H1 (cell line): ENCODE measurements at regions not wholly inside any gene's neighbourhood (a gene's known extent, or its start where the extent isn't known, plus 50 kb on each side); places are given as distances from the start of the nearest gene placed in this dataset.
A peak's percentile ranks its signal among the peaks of the same experiment; 100 is the strongest.

ENCODE experiments used
- CTCF ChIA-PET: fragments of 300-600 bp; sonication (Branson Sonifier 250); formaldehyde crosslinking; loops from one replicate; lab custom pipeline; 2021; ENCODE audit not compliant: partially characterized antibody; lab: Charles Lee
- POLR2A ChIA-PET: fragments of 300-600 bp; sonication (Branson Sonifier 250); formaldehyde crosslinking; loops from one replicate; lab custom pipeline; 2021; ENCODE audit warnings: inconsistent platforms; ENCODE audit not compliant: partially characterized antibody; lab: Charles Lee
- DNase-seq, 2 experiments: peaks; one replicate each; pipeline versions ENCODE4 v3.0.0 to v3.0.0-alpha.2; 2010 to 2022; ENCODE audit warnings: low spot score in 2 of 2, low read depth in 1 of 2, mixed read lengths in 1 of 2
- FAIRE-seq: peaks from 2 replicates; lab custom pipeline; 2011; peaks lifted over from hg19 to GRCh38; lab: Jason Lieb, UNC
- H2AFZ ChIP-seq: 2 replicates; pipeline ENCODE4 v1.8.1; 2012; ENCODE audit warnings: low read length, inconsistent platforms
- H2AK5ac ChIP-seq: 2 replicates; pipeline ENCODE4 v1.6.1; 2013; ENCODE audit warnings: low read depth, low read length
- H2BK120ac ChIP-seq: replicated peaks from 2 replicates; pipeline ENCODE3; 2013; ENCODE audit warnings: low read depth, low read length, inconsistent platforms
- H2BK12ac ChIP-seq: 2 replicates; pipeline ENCODE4 v1.6.1; 2013; ENCODE audit warnings: low read depth, low read length
- H2BK15ac ChIP-seq: 2 replicates; pipeline ENCODE4 v1.6.1; 2013; ENCODE audit warnings: low read length
- H2BK20ac ChIP-seq: 2 replicates; pipeline ENCODE4 v1.6.1; 2013; ENCODE audit warnings: low read length
- H2BK5ac ChIP-seq: 2 replicates; pipeline ENCODE4 v1.6.1; 2013; ENCODE audit warnings: low read depth, low read length
- H3K14ac ChIP-seq: 2 replicates; pipeline ENCODE4 v1.6.1; 2013; ENCODE audit warnings: inconsistent platforms; ENCODE audit not compliant: insufficient read length
- H3K18ac ChIP-seq: 2 replicates; pipeline ENCODE4 v1.6.1; 2013; ENCODE audit warnings: low read length; ENCODE audit errors: extremely low read depth
- H3K23ac ChIP-seq: 2 replicates; pipeline ENCODE4 v1.6.1; 2013; ENCODE audit warnings: inconsistent platforms; ENCODE audit not compliant: insufficient read length
- H3K23me2 ChIP-seq: 2 replicates; pipeline ENCODE4 v1.6.1; 2013; ENCODE audit warnings: low read depth, low read length
- H3K27ac ChIP-seq: 2 replicates; pipeline ENCODE4 v1.6.1; 2011; ENCODE audit warnings: low read depth, low read length, inconsistent platforms
- H3K27me3 ChIP-seq, 4 experiments: replicated peaks in 1 of 4; 1 replicate in 1 of 4; 2 replicates in 3 of 4; pipeline versions ENCODE4 v1.6.1 to v1.8.1; 2011 to 2013; ENCODE audit warnings: low read length in 3 of 4, mild to moderate bottlenecking in 3 of 4, inconsistent platforms in 2 of 4, mixed read lengths in 2 of 4, moderate library complexity in 1 of 4; ENCODE audit not compliant: control insufficient read depth in 3 of 4, insufficient read depth in 3 of 4; ENCODE audit errors: extremely low read depth in 1 of 4
- H3K36me3 ChIP-seq, 4 experiments: 2 replicates each; pipeline versions ENCODE4 v1.6.1 to v1.8.1; 2011 to 2013; ENCODE audit warnings: mild to moderate bottlenecking in 4 of 4, low read length in 3 of 4, moderate library complexity in 2 of 4, control low read depth in 1 of 4, inconsistent platforms in 1 of 4; ENCODE audit not compliant: insufficient read depth in 4 of 4, control insufficient read depth in 2 of 4
- H3K4ac ChIP-seq: replicated peaks from 2 replicates; pipeline ENCODE3; 2013; ENCODE audit warnings: low read length, low read depth, mixed read lengths, inconsistent platforms; ENCODE audit not compliant: insufficient read length
- H3K4me1 ChIP-seq, 4 experiments: replicated peaks in 1 of 4; 1 replicate in 1 of 4; 2 replicates in 3 of 4; pipeline versions ENCODE4 v1.6.1 to v1.8.1; 2011 to 2013; ENCODE audit warnings: low read length in 3 of 4, inconsistent platforms in 2 of 4, mixed read lengths in 1 of 4; ENCODE audit not compliant: insufficient read depth in 4 of 4, control insufficient read depth in 3 of 4
- H3K4me2 ChIP-seq, 2 experiments: 2 replicates each; pipeline versions ENCODE4 v1.6.1 to v1.8.1; 2011 to 2013; ENCODE audit warnings: low read depth in 2 of 2, low read length in 2 of 2, control low read depth in 1 of 2, inconsistent platforms in 1 of 2, mild to moderate bottlenecking in 1 of 2; ENCODE audit not compliant: insufficient read depth in 1 of 2
- H3K4me3 ChIP-seq, 4 experiments: fragments of 200-600, 300-600 bp in 1 of 4; sonication (generic), shearing (Covaris generic), sonication (Bioruptor Twin) in 1 of 4; 2 replicates each; pipeline versions ENCODE4 v1.5.1 to v1.8.1; 2011 to 2016; ENCODE audit warnings: low read length in 4 of 4, low read depth in 3 of 4, control low read depth in 2 of 4, inconsistent platforms in 2 of 4, mild to moderate bottlenecking in 2 of 4, mixed read lengths in 1 of 4, moderate library complexity in 1 of 4; ENCODE audit not compliant: insufficient read depth in 2 of 4; ENCODE audit errors: extremely low read depth in 1 of 4
- H3K56ac ChIP-seq: replicated peaks from 2 replicates; pipeline ENCODE3; 2013; ENCODE audit warnings: low read depth, mild to moderate bottlenecking, mixed read lengths, low read length, inconsistent platforms; ENCODE audit not compliant: insufficient read length
- H3K79me1 ChIP-seq: 2 replicates; pipeline ENCODE4 v1.6.1; 2013; ENCODE audit warnings: low read depth, low read length, control low read depth
- H3K79me2 ChIP-seq, 2 experiments: 2 replicates each; pipeline versions ENCODE4 v1.6.1 to v1.8.1; 2012 to 2013; ENCODE audit warnings: low read length in 2 of 2, mild to moderate bottlenecking in 2 of 2, inconsistent platforms in 1 of 2; ENCODE audit not compliant: insufficient read depth in 2 of 2, control insufficient read depth in 1 of 2
- H3K9ac ChIP-seq, 4 experiments: replicated peaks in 1 of 4; 1 replicate in 1 of 4; 2 replicates in 3 of 4; pipeline versions ENCODE4 v1.6.1 to v1.8.1; 2011 to 2013; ENCODE audit warnings: low read depth in 3 of 4, low read length in 3 of 4, control low read depth in 2 of 4, mild to moderate bottlenecking in 2 of 4, moderate library complexity in 2 of 4, inconsistent platforms in 1 of 4; ENCODE audit errors: extremely low read depth in 1 of 4
- H3K9me3 ChIP-seq, 2 experiments: 2 replicates each; pipeline versions ENCODE4 v1.6.1 to v1.8.1; 2012 to 2013; ENCODE audit warnings: mild to moderate bottlenecking in 2 of 2, moderate library complexity in 2 of 2, control low read depth in 1 of 2, inconsistent platforms in 1 of 2, low read depth in 1 of 2, low read length in 1 of 2, mixed read lengths in 1 of 2; ENCODE audit not compliant: insufficient read depth in 2 of 2
- H4K20me1 ChIP-seq, 2 experiments: replicated peaks in 1 of 2; 2 replicates each; pipeline versions ENCODE3 to v1.8.1; 2011 to 2013; ENCODE audit warnings: inconsistent platforms in 2 of 2, low read length in 2 of 2, mild to moderate bottlenecking in 1 of 2; ENCODE audit not compliant: insufficient read depth in 2 of 2, control insufficient read depth in 1 of 2
- H4K5ac ChIP-seq: 2 replicates; pipeline ENCODE4 v1.6.1; 2013; ENCODE audit warnings: low read length, low read depth, mixed read lengths, inconsistent platforms; ENCODE audit not compliant: insufficient read length
- H4K8ac ChIP-seq: 2 replicates; pipeline ENCODE4 v1.8.0; 2013; ENCODE audit warnings: mild to moderate bottlenecking, moderate library complexity, low read length, inconsistent platforms; ENCODE audit not compliant: insufficient read depth; ENCODE audit errors: extremely low read depth
- H4K91ac ChIP-seq: replicated peaks from 2 replicates; pipeline ENCODE3; 2013; ENCODE audit warnings: low read length, mixed read lengths, inconsistent platforms; ENCODE audit not compliant: insufficient read length
- GABPA ChIP-seq: IDR thresholded peaks from 2 replicates; pipeline ENCODE4 v1.6.1; 2011; ENCODE audit warnings: mild to moderate bottlenecking, low read length, moderate library complexity, borderline replicate concordance; ENCODE audit not compliant: insufficient read depth
- NANOG ChIP-seq: IDR thresholded peaks from 2 replicates; pipeline ENCODE4 v1.6.1; 2011; ENCODE audit warnings: low read length, low read depth, mild to moderate bottlenecking, inconsistent platforms; ENCODE audit not compliant: insufficient read depth, poor library complexity, severe bottlenecking
- POLR2AphosphoS5 ChIP-seq: IDR thresholded peaks from 2 replicates; pipeline ENCODE4 v1.6.1; 2011; ENCODE audit warnings: low read depth, low read length
- SIRT6 ChIP-seq: IDR thresholded peaks from one replicate; pipeline ENCODE4 v1.7.1; 2012; ENCODE audit warnings: low read length, inconsistent platforms
- SP2 ChIP-seq: IDR thresholded peaks from 2 replicates; pipeline ENCODE4 v1.6.1; 2012; ENCODE audit warnings: mild to moderate bottlenecking, low read length, inconsistent platforms
- TEAD4 ChIP-seq: IDR thresholded peaks from 2 replicates; pipeline ENCODE4 v1.6.1; 2012; ENCODE audit warnings: low read depth, low read length, inconsistent platforms, mixed read lengths
- WGBS, 2 experiments: shearing (Covaris generic) in 1 of 2; methylation state at CpG; one replicate each; pipeline versions ENCODE4 v1.1.6 to v1.1.7; 2013 to 2015; ENCODE audit warnings: low lambda C conversion rate in 2 of 2, mixed read lengths in 2 of 2, inconsistent platforms in 1 of 2, low coverage in 1 of 2, missing lambda C conversion rate in 1 of 2; ENCODE audit not compliant: insufficient replicate concordance in 2 of 2, insufficient coverage in 1 of 2, insufficient read length in 1 of 2; ENCODE audit errors: extremely low coverage in 1 of 2, missing lambda C conversion rate in 1 of 2; 5-methylcytosine and 5-hydroxymethylcytosine counted together
- TF ChIP-seq, protein P1 (sequence below): IDR thresholded peaks from 2 replicates; pipeline ENCODE4 v1.6.1; 2012; ENCODE audit warnings: inconsistent platforms

DNA sequence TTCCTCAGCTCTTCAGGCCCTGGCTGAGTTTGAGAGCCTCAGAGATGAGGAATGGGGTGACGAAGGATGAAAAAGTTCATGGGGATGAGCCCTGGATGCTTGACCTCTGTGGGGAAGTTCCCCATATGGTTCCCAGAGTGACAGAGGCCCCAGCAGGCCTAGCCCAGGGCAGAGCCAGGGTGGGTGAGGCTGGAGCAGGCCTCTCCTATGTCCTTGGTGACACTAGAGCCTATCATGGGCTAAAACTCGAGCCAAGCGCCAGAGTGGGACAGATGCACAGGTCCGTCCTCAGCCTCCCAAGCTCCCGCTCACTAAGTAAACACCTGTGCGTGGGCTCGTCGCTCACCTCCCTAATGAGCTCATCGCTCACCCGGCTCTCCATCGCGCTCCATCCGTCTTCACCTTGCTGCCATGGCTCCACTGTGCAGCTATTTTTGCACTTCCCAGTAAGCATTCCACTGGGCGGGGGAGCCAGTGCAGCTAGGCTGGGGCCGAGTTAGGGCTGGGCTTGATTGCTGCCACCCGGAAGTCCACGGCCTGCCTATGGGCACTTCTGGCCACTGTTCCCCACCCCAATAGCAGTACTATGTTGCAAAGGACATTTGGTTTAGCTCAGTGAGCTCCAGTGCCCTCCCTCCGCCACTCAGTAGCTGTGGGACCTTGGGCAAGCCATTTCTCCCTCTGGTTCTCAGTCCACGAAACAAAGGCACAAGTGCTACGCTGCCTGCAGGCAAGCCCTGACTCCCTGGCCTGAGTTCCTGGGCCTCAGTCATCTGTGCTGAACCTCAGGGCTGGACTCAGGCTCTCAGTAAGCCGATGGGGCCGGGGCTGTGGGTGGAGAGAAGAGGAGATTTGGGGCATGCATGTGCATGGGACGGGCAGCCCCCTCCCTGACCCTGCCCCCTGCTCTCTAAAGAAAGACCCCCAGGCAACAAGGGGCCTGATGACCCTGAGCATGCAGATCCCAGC, 117.3 kb upstream of the PCBD1 start:
- CTCF ChIA-PET: interaction anchor here (0.7 to 2.7 kb wide), 15 partner anchors 10 to 284 kb away, joined by 3 to 10 read pairs (median 4); no protein-coding TSS in a partner anchor
- no peaks in the 10 kb centered on the region for H3K79me2 ChIP-seq

More for the DNA sequence above, 117.3 kb upstream of the PCBD1 start:
- H3K4me3 ChIP-seq: no peak overlapping the region
- H3K23me2 ChIP-seq: peaks cover 2% of the 10 kb centered on the region; the same call in 1 of the 2 replicates
- H3K23ac ChIP-seq: no peak overlapping the region
- no peak for DNase-seq
- no peak overlapping the region for H3K27ac ChIP-seq
- H3K4me2 ChIP-seq: no peak overlapping the region
- no peak overlapping the region for H3K56ac ChIP-seq
- H3K18ac ChIP-seq: no peak overlapping the region
- no peak overlapping the region for H3K9ac ChIP-seq
- H4K20me1 ChIP-seq: no peaks in the 10 kb centered on the region
- H3K4me1 ChIP-seq: peaks cover 0 to 11% (median 5%) of the 10 kb centered on the region in 4 experiments; a peak in 6 of 7 replicates
- no peak overlapping the region; the same call in 1 of the 2 replicates for H4K8ac ChIP-seq
- H2BK12ac ChIP-seq: peak overlapping the region; percentile 2; the same call in 1 of the 2 replicates
- no peak overlapping the region for H4K91ac ChIP-seq
- no peak for FAIRE-seq
- H2BK5ac ChIP-seq: no peak overlapping the region
- no peak overlapping the region for H2BK15ac ChIP-seq
- 0 out of 2 replicates have a peak overlapping the region, but pooled peaks have one; percentile 7 for H2BK20ac ChIP-seq
- H3K9me3 ChIP-seq: no peaks in the 10 kb centered on the region
- no peak overlapping the region for H4K5ac ChIP-seq
- no peak overlapping the region for H3K4ac ChIP-seq
- POLR2A ChIA-PET: no interaction called here
- no peaks in the 10 kb centered on the region; a peak in 2 of 7 replicates for H3K27me3 ChIP-seq
- H2AK5ac ChIP-seq: no peak overlapping the region
- 85% methylated on average over 22 of the region's 23 CpGs; no CpG with 5 or more reads in 1 of the 2 experiments for WGBS, 2 experiments
- no peaks in the 10 kb centered on the region for H3K36me3 ChIP-seq
- no peak overlapping the region for H3K14ac ChIP-seq
- no peak overlapping the region for H2BK120ac ChIP-seq
- H2AFZ ChIP-seq: peak overlapping the region; percentile 56; the same call in 1 of the 2 replicates
- H3K79me1 ChIP-seq: no peaks in the 10 kb centered on the region
- no peak for TF ChIP-seq TEAD4
- no peak for TF ChIP-seq SP2
- TF ChIP-seq, protein P1, sequence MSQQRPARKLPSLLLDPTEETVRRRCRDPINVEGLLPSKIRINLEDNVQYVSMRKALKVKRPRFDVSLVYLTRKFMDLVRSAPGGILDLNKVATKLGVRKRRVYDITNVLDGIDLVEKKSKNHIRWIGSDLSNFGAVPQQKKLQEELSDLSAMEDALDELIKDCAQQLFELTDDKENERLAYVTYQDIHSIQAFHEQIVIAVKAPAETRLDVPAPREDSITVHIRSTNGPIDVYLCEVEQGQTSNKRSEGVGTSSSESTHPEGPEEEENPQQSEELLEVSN: no peak
- no peak for TF ChIP-seq SIRT6
- no peak for TF ChIP-seq POLR2AphosphoS5
- no peak for TF ChIP-seq NANOG
- no peak for TF ChIP-seq GABPA
